Fibroblast of lung (primary cell): ENCODE measurements at regions not wholly inside any gene's neighbourhood (a gene's known extent, or its start where the extent isn't known, plus 50 kb on each side); places are given as distances from the start of the nearest gene placed in this dataset.

Experiments
- DNase-seq, 2 donors: peaks; one replicate each; pipeline versions ENCODE4 v3.0.0 to v3.0.0-alpha.2; 2010; ENCODE audit warnings: low read depth in 2 of 2
- H2AFZ ChIP-seq: 2 replicates; pipeline ENCODE4 v1.5.1; 2012; ENCODE audit warnings: low read length, control low read depth, inconsistent platforms
- H3K27ac ChIP-seq: 2 replicates; pipeline ENCODE4 v1.5.1; 2011; ENCODE audit warnings: low read length, control low read depth; ENCODE audit not compliant: insufficient read depth
- H3K27me3 ChIP-seq: 2 replicates; pipeline ENCODE4 v1.5.1; 2011; ENCODE audit warnings: mild to moderate bottlenecking, low read length; ENCODE audit not compliant: control insufficient read depth, insufficient read depth
- H3K36me3 ChIP-seq: 2 replicates; pipeline ENCODE4 v1.5.1; 2011; ENCODE audit warnings: low read length; ENCODE audit not compliant: control insufficient read depth, insufficient read depth
- H3K4me1 ChIP-seq: 2 replicates; pipeline ENCODE4 v1.5.1; 2011; ENCODE audit warnings: low read length; ENCODE audit not compliant: control insufficient read depth, insufficient read depth; ENCODE audit errors: extremely low read depth
- H3K4me2 ChIP-seq: 2 replicates; pipeline ENCODE4 v1.5.1; 2011; ENCODE audit warnings: low read length, control low read depth; ENCODE audit not compliant: insufficient read depth; ENCODE audit errors: extremely low read depth
- H3K4me3 ChIP-seq, 4 experiments: fragments of 200-600 bp in 1 of 4; sonication (generic) in 1 of 4; replicated peaks in 1 of 4; 2 replicates each; pipeline ENCODE4 v1.5.1; 2011 to 2016; ENCODE audit warnings: low read length in 4 of 4, low read depth in 3 of 4, mild to moderate bottlenecking in 3 of 4, control low read depth in 2 of 4, inconsistent platforms in 1 of 4, mixed read lengths in 1 of 4; ENCODE audit not compliant: insufficient read depth in 1 of 4; ENCODE audit errors: control extremely low read depth in 1 of 4
- H3K79me2 ChIP-seq: 2 replicates; pipeline ENCODE4 v1.5.1; 2012; ENCODE audit warnings: mild to moderate bottlenecking, low read length, inconsistent platforms; ENCODE audit not compliant: control insufficient read depth, insufficient read depth
- H3K9ac ChIP-seq: 2 replicates; pipeline ENCODE4 v1.5.1; 2011; ENCODE audit warnings: mild to moderate bottlenecking, low read length, control low read depth; ENCODE audit not compliant: insufficient read depth
- H3K9me3 ChIP-seq: 2 replicates; pipeline ENCODE4 v1.5.1; 2012; ENCODE audit warnings: low read depth, low read length; ENCODE audit not compliant: control insufficient read depth, insufficient read depth
- H4K20me1 ChIP-seq: 2 replicates; pipeline ENCODE4 v1.5.1; 2011; ENCODE audit warnings: low read length; ENCODE audit not compliant: control insufficient read depth, insufficient read depth; ENCODE audit errors: extremely low read depth
- EZH2 ChIP-seq: IDR thresholded peaks from 2 replicates; pipeline ENCODE4 v1.5.1; 2012; ENCODE audit warnings: low read length, control low read depth, mild to moderate bottlenecking; ENCODE audit errors: missing control alignments
- TF ChIP-seq, protein P1 (sequence below), 2 donors: IDR thresholded peaks in 1 of 2; conservative IDR thresholded peaks in 1 of 2; 1 replicate in 1 of 2; 2 replicates in 1 of 2; pipeline ENCODE4 v1.5.1; 2011 to 2012; ENCODE audit warnings: low read length in 2 of 2, control low read depth in 1 of 2, inconsistent platforms in 1 of 2, low read depth in 1 of 2, mild to moderate bottlenecking in 1 of 2

DNA sequence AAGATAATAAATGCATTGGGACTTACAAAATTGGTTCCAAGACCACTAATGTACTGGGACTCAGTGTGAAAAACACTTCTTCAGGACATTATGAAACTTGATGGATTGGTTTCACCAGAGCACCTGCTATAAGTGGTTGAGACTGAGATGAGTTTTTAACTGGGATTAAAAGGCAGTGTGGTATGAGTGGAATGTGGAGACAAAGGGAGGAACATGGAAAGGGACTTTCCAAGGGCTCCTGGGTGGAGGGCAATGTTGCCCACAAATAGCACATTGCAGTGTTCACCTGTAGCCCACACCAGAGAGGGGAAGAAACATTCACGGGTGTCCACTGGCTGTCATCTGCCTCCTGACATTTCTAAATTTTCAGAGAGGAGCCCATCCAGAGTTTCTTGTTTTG, 253.3 kb upstream of the TANK start:
- no peaks in the 10 kb centered on the region for H3K9me3 ChIP-seq
- no peaks in the 10 kb centered on the region for H3K79me2 ChIP-seq
- H4K20me1 ChIP-seq, result no peaks in the 10 kb centered on the region
- H2AFZ ChIP-seq, result no peak overlapping the region
- H3K27ac ChIP-seq, result no peak overlapping the region
- no peak overlapping the region for H3K4me3 ChIP-seq
- H3K27me3 ChIP-seq, result no peaks in the 10 kb centered on the region
- TF ChIP-seq EZH2, result no peak
- TF ChIP-seq, protein P1, sequence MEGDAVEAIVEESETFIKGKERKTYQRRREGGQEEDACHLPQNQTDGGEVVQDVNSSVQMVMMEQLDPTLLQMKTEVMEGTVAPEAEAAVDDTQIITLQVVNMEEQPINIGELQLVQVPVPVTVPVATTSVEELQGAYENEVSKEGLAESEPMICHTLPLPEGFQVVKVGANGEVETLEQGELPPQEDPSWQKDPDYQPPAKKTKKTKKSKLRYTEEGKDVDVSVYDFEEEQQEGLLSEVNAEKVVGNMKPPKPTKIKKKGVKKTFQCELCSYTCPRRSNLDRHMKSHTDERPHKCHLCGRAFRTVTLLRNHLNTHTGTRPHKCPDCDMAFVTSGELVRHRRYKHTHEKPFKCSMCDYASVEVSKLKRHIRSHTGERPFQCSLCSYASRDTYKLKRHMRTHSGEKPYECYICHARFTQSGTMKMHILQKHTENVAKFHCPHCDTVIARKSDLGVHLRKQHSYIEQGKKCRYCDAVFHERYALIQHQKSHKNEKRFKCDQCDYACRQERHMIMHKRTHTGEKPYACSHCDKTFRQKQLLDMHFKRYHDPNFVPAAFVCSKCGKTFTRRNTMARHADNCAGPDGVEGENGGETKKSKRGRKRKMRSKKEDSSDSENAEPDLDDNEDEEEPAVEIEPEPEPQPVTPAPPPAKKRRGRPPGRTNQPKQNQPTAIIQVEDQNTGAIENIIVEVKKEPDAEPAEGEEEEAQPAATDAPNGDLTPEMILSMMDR (conservative IDR thresholded peaks at IDR 0.05 in 1 of 2, IDR thresholded peaks at IDR 0.05 in 1 of 2; ENCODE audit: low read depth in 1 of 2, low read length in 2 of 2), result no peak
- no peak overlapping the region for H3K4me2 ChIP-seq
- no peaks in the 10 kb centered on the region for H3K36me3 ChIP-seq
- peak in 1 of 2 donors; percentile 21 for DNase-seq
- no peak overlapping the region for H3K9ac ChIP-seq
- H3K4me1 ChIP-seq, result peaks cover 4% of the 10 kb centered on the region

DNA sequence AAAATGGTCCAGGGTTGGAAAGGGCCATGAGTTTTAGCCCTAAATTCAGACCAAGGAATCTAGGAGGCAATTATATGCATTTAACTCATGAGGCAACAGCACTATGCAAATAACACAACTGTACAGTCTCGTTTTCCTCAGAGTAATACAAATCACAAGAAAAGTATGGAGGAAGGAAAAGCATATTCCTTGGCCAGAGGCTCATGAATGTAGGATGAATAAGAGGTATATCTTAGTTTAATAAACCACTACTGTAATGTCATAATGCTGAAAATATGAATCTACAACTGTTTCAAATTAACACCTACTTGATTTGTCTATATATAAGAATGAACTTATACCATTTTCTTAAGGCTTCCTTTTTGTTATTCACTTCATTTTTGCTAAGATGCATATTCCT, 252.5 kb upstream of the TANK start:
- H3K4me3 ChIP-seq, result no peak overlapping the region
- TF ChIP-seq, protein P1 (conservative IDR thresholded peaks at IDR 0.05 in 1 of 2, IDR thresholded peaks at IDR 0.05 in 1 of 2; ENCODE audit: low read depth in 1 of 2, low read length in 2 of 2), result no peak
- TF ChIP-seq EZH2, result no peak
- no peak for DNase-seq
- H3K27me3 ChIP-seq, result no peaks in the 10 kb centered on the region
- H3K27ac ChIP-seq, result no peak overlapping the region
- H2AFZ ChIP-seq, result no peak overlapping the region
- H3K4me2 ChIP-seq, result no peak overlapping the region
- no peaks in the 10 kb centered on the region for H4K20me1 ChIP-seq
- no peaks in the 10 kb centered on the region for H3K79me2 ChIP-seq
- no peaks in the 10 kb centered on the region for H3K36me3 ChIP-seq
- H3K4me1 ChIP-seq, result peaks cover 4% of the 10 kb centered on the region
- no peaks in the 10 kb centered on the region for H3K9me3 ChIP-seq
- H3K9ac ChIP-seq, result no peak overlapping the region

GRCh38 chr2:160908157-160908556, 252.1 kb upstream of the TANK start:
- TF ChIP-seq, protein P1 (conservative IDR thresholded peaks at IDR 0.05 in 1 of 2, IDR thresholded peaks at IDR 0.05 in 1 of 2; ENCODE audit: low read depth in 1 of 2, low read length in 2 of 2), result no peak
- no peak for TF ChIP-seq EZH2
- Histone ChIP-seq H3K36me3 (no peaks in the 10 kb centered on the region), H3K4me3 (no peak overlapping the region)

More at GRCh38 chr2:160908157-160908556, 252.1 kb upstream of the TANK start:
- Histone ChIP-seq H3K9me3 (no peaks in the 10 kb centered on the region), H3K4me1 (peaks cover 4% of the 10 kb centered on the region), H2AFZ (no peak overlapping the region), H3K27ac (no peak overlapping the region), H3K79me2 (no peaks in the 10 kb centered on the region), H3K4me2 (no peak overlapping the region), H4K20me1 (no peaks in the 10 kb centered on the region), H3K27me3 (no peaks in the 10 kb centered on the region), H3K9ac (no peak overlapping the region)
- DNase-seq, result no peak
